Left forelimb (tissue), 1 donor: ENCODE measurements at regions not wholly inside any gene's neighbourhood (a gene's known extent, or its start where the extent isn't known, plus 50 kb on each side); places are given as distances from the start of the nearest gene placed in this dataset.
"Not testable (repeated sequence)": the region's sequence is repeated elsewhere in the genome, so short reads cannot be mapped to it uniquely, and the experiment has no call there.

Source experiments
- DNase-seq: peaks from one replicate; pipeline ENCODE4 v3.0.0-alpha.2; 2018; ENCODE audit warnings: low spot score

GRCh38 chr5:100379254-100379858 is 155.8 kb upstream of the FAM174A start:
- not testable (repeated sequence) for DNase-seq

GRCh38 chr5:100364757-100365478 is 170.3 kb upstream of the FAM174A start:
- not testable (repeated sequence) for DNase-seq

- DNase-seq: not testable (repeated sequence)
Measured at GRCh38 chr5:100364343-100364742, 170.8 kb upstream of the FAM174A start.

- not testable (repeated sequence) for DNase-seq
Measured at GRCh38 chr5:100359998-100360397, 175.2 kb upstream of the FAM174A start.

GRCh38 chr5:100346269-100346668 is 188.9 kb upstream of the FAM174A start:
- not testable (repeated sequence) for DNase-seq

GRCh38 chr5:100341485-100341884 is 193.7 kb upstream of the FAM174A start:
- not testable (repeated sequence) for DNase-seq

GRCh38 chr5:100322483-100322882 is 212.7 kb upstream of the FAM174A start:
- DNase-seq: no peak

GRCh38 chr5:100319885-100320284 is 215.3 kb upstream of the FAM174A start:
- no peak for DNase-seq

- DNase-seq: no peak
Measured at GRCh38 chr5:100313657-100314056, 221.5 kb upstream of the FAM174A start.

GRCh38 chr5:100311806-100312205 is 223.4 kb upstream of the FAM174A start:
- no peak for DNase-seq

- DNase-seq: no peak
Measured at GRCh38 chr5:100306000-100306399, 229.2 kb upstream of the FAM174A start.

- no peak for DNase-seq
Measured at GRCh38 chr5:100303216-100303615, 232.0 kb upstream of the FAM174A start.

- no peak for DNase-seq
Measured at GRCh38 chr5:100299261-100299660, 235.9 kb upstream of the FAM174A start.

GRCh38 chr5:100276071-100276470 is 259.1 kb upstream of the FAM174A start:
- no peak for DNase-seq

GRCh38 chr5:100275631-100276030 is 259.5 kb upstream of the FAM174A start:
- DNase-seq: no peak

GRCh38 chr5:100273846-100274580 is 261.2 kb upstream of the FAM174A start:
- DNase-seq: no peak

GRCh38 chr5:100270023-100270771 is 265.0 kb upstream of the FAM174A start:
- no peak for DNase-seq

GRCh38 chr5:100260968-100261367 is 274.2 kb upstream of the FAM174A start:
- no peak for DNase-seq

GRCh38 chr5:100252944-100253343 is 282.2 kb upstream of the FAM174A start:
- no peak for DNase-seq

GRCh38 chr5:100252037-100252436 is 283.1 kb upstream of the FAM174A start:
- DNase-seq: no peak

GRCh38 chr5:100249884-100250269 is 285.3 kb upstream of the FAM174A start:
- DNase-seq: no peak

GRCh38 chr5:100249211-100249883 is 285.8 kb upstream of the FAM174A start:
- no peak for DNase-seq
